ENCODE measurements at regions not wholly inside any gene's neighbourhood (a gene's known extent, or its start where the extent isn't known, plus 50 kb on each side); places are given as distances from the start of the nearest gene placed in this dataset.

DNA sequence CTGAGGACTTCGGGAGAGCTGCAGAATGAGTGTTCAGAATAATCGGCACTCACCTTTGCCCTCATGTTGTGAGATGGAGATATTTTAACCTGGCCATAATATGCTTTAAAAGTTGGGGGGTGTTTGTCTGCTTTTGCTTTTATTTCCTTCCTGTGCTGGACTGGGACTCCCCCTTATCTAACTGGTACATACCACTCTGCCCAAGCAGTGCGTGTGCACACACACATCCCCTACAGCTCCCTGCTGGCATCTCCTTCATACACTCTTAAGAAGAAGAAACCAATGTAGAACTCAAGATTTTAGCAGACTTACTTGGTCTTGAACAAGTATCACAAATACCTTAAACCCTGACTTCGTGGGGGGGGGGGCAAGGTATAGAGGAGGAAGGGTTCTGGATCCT lies 146.2 kb upstream of the DMRT1 start:
- dilution Hi-C loops (cut with MboI; ENCODE audit: extremely low pct_ligation_motif_present, low sequenced_read_pairs) (no loop called here), intact Hi-C loops (cut with micrococcal nuclease) (loop anchor here (1.0 to 2.0 kb wide), 4 partner anchors 11 to 81 kb away; no protein-coding TSS in a partner anchor)
- TF ChIP-seq GATA2 (IDR thresholded peaks at IDR 0.05; ENCODE audit: insufficient read depth, insufficient read length, low read depth, low read length) (no peak), POLR2A (IDR thresholded peaks at IDR 0.05; ENCODE audit: low read depth, low read length) (no peak), POLR2AphosphoS5 (IDR thresholded peaks at IDR 0.05; ENCODE audit: insufficient read depth, low read depth, low read length) (no peak), MYC (IDR thresholded peaks at IDR 0.05; ENCODE audit: low read depth, low read length) (no peak), EZH2 (IDR thresholded peaks at IDR 0.05; ENCODE audit: borderline replicate concordance, low read depth, low read length, severe bottlenecking) (no peak), JUN (IDR thresholded peaks at IDR 0.05; ENCODE audit: borderline replicate concordance, insufficient read depth, insufficient read length, low read depth) (no peak), FOS (IDR thresholded peaks at IDR 0.05; ENCODE audit: borderline replicate concordance, insufficient read depth, low read length) (no peak)
- TF ChIP-seq, protein P1, sequence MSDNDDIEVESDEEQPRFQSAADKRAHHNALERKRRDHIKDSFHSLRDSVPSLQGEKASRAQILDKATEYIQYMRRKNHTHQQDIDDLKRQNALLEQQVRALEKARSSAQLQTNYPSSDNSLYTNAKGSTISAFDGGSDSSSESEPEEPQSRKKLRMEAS (IDR thresholded peaks at IDR 0.05; ENCODE audit: insufficient read depth, insufficient read length): no peak
- TF ChIP-seq, protein P2, sequence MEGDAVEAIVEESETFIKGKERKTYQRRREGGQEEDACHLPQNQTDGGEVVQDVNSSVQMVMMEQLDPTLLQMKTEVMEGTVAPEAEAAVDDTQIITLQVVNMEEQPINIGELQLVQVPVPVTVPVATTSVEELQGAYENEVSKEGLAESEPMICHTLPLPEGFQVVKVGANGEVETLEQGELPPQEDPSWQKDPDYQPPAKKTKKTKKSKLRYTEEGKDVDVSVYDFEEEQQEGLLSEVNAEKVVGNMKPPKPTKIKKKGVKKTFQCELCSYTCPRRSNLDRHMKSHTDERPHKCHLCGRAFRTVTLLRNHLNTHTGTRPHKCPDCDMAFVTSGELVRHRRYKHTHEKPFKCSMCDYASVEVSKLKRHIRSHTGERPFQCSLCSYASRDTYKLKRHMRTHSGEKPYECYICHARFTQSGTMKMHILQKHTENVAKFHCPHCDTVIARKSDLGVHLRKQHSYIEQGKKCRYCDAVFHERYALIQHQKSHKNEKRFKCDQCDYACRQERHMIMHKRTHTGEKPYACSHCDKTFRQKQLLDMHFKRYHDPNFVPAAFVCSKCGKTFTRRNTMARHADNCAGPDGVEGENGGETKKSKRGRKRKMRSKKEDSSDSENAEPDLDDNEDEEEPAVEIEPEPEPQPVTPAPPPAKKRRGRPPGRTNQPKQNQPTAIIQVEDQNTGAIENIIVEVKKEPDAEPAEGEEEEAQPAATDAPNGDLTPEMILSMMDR (IDR thresholded peaks at IDR 0.05; ENCODE audit: extremely low read depth in 1 of 2, insufficient read depth in 1 of 2, low read depth in 1 of 2, low read length in 2 of 2): no peak
- no peaks in the 10 kb centered on the region for H3K27me3 ChIP-seq (ENCODE audit: control insufficient read depth in 2 of 2, insufficient read depth in 2 of 2, low read length in 2 of 2)
- H4K20me1 ChIP-seq (replicated peaks; ENCODE audit: control insufficient read depth, extremely low read depth, insufficient read depth, low read length): no peaks in the 10 kb centered on the region
- no peaks in the 10 kb centered on the region for H3K36me3 ChIP-seq (ENCODE audit: control insufficient read depth in 2 of 2, extremely low read depth in 1 of 2, insufficient read depth in 2 of 2, low read length in 2 of 2)
- CTCF ChIA-PET: interaction anchor here (1.0 to 6.7 kb wide), 4 partner anchors 9 to 106 kb away, joined by 3 to 91 read pairs (median 9); no protein-coding TSS in a partner anchor
- POLR2A ChIA-PET: interaction anchor here (2.3 to 3.3 kb wide), 2 partner anchors 11 to 14 kb away, joined by 6 to 40 read pairs; no protein-coding TSS in a partner anchor
- peak overlapping the region; percentile 54 for H3K4me2 ChIP-seq (ENCODE audit: insufficient read depth, low read length)
- H3K9me1 ChIP-seq (replicated peaks; ENCODE audit: control insufficient read depth, extremely low read depth, insufficient read depth, low read length): no peaks in the 10 kb centered on the region
- H3K27ac ChIP-seq (ENCODE audit: insufficient read depth, low read depth, low read length): peak overlapping the region; percentile 86
- FAIRE-seq: no peak
- peak overlapping the region; percentile 86 for H3K9ac ChIP-seq (replicated peaks; ENCODE audit: extremely low read depth, insufficient read depth, low read length)
- peaks cover 30% of the 10 kb centered on the region for H3K79me2 ChIP-seq (ENCODE audit: control insufficient read depth, insufficient read depth, low read length)
- H3K9me3 ChIP-seq (replicated peaks; ENCODE audit: control insufficient read depth, insufficient read depth, low read length): no peaks in the 10 kb centered on the region
- H3K4me1 ChIP-seq (ENCODE audit: control insufficient read depth, extremely low read depth, insufficient read depth, low read length): peaks cover 69% of the 10 kb centered on the region
- no peak overlapping the region for H2AFZ ChIP-seq (ENCODE audit: low read depth, low read length)
- no peak overlapping the region for H3K4me3 ChIP-seq (replicated peaks in 1 of 3; ENCODE audit: insufficient read depth in 1 of 3, low read depth in 1 of 3, low read length in 3 of 3)
- BruUV-seq (replicated peaks): TSS peak; percentile 52
- DNase-seq (ENCODE audit: low read depth, low spot score): no peak

Measured in endothelial cell of umbilical vein (primary cell).